ENCODE measurements at regions not wholly inside any gene's neighbourhood (a gene's known extent, or its start where the extent isn't known, plus 50 kb on each side); places are given as distances from the start of the nearest gene placed in this dataset.

DNA sequence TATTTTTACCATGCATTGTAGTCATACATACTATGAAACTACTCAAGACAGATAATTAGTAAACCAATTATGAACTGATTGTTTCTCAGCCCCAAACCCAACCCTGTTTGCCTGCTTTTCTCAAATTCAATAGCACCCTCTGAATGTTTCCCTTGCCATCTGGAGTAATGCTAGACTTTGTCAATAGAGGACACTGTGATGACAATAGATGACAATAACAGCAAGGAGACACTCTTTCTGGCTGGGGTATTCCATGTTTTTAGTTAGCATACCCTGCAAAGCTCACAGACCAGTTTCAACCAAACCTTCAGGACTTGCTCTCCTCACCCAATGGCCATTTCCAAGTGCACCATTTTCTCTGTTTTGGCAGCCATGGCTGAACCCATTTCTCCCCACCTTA is 108.5 kb upstream of the LRRC7 start:
- TF ChIP-seq SNAI2 (CRISPR knock-in tag; IDR thresholded peaks at IDR 0.05) (no peak), ZFP3 (CRISPR knock-in tag; IDR thresholded peaks at IDR 0.05) (no peak), ARNTL (CRISPR knock-in tag; IDR thresholded peaks at IDR 0.05; ENCODE audit: borderline replicate concordance, low read depth) (no peak), ZFP30 (CRISPR knock-in tag; IDR thresholded peaks at IDR 0.05) (no peak)
